ENCODE measurements at regions not wholly inside any gene's neighbourhood (a gene's known extent, or its start where the extent isn't known, plus 50 kb on each side); places are given as distances from the start of the nearest gene placed in this dataset.

- no peak for DNase-seq
These were observed 135.7 kb upstream of the IQSEC1 start for GRCh38 chr3:13208706-13209633.

GRCh38 chr3:13207975-13208705, 134.9 kb upstream of the IQSEC1 start:
- no peak for DNase-seq

GRCh38 chr3:13207578-13207922, 134.3 kb upstream of the IQSEC1 start:
- DNase-seq, result no peak

- DNase-seq, result no peak
These were observed 133.8 kb upstream of the IQSEC1 start for GRCh38 chr3:13206799-13207577.

GRCh38 chr3:13205567-13206143, 132.4 kb upstream of the IQSEC1 start:
- no peak for DNase-seq

- no peak for DNase-seq
These were observed 130.9 kb upstream of the IQSEC1 start for GRCh38 chr3:13204177-13204581.

GRCh38 chr3:13203398-13204176, 130.4 kb upstream of the IQSEC1 start:
- no peak for DNase-seq

GRCh38 chr3:13202744-13203397, 129.6 kb upstream of the IQSEC1 start:
- no peak for DNase-seq

GRCh38 chr3:13201851-13202250, 128.6 kb upstream of the IQSEC1 start:
- DNase-seq, result no peak

GRCh38 chr3:13200946-13201345, 127.7 kb upstream of the IQSEC1 start:
- DNase-seq, result no peak

- no peak for DNase-seq
These were observed 127.2 kb upstream of the IQSEC1 start for GRCh38 chr3:13200465-13200864.

GRCh38 chr3:13199899-13200451, 126.7 kb upstream of the IQSEC1 start:
- DNase-seq, result no peak

- no peak for DNase-seq
These were observed 126.0 kb upstream of the IQSEC1 start for GRCh38 chr3:13199006-13199776.

GRCh38 chr3:13198264-13198879, 125.1 kb upstream of the IQSEC1 start:
- no peak for DNase-seq

- DNase-seq, result no peak
These were observed 124.6 kb upstream of the IQSEC1 start for GRCh38 chr3:13197795-13198194.

- DNase-seq, result no peak
These were observed 124.1 kb upstream of the IQSEC1 start for GRCh38 chr3:13197281-13197680.

- no peak for DNase-seq
These were observed 122.1 kb upstream of the IQSEC1 start for GRCh38 chr3:13195374-13195773.

GRCh38 chr3:13194285-13195209, 121.3 kb upstream of the IQSEC1 start:
- DNase-seq, result no peak

Measured in fibroblast of skin of abdomen (primary cell).